NB4 (cell line): ENCODE measurements at regions not wholly inside any gene's neighbourhood (a gene's known extent, or its start where the extent isn't known, plus 50 kb on each side); places are given as distances from the start of the nearest gene placed in this dataset.

ENCODE experiments used
- POLR2A ChIP-seq: IDR thresholded peaks from 2 replicates; pipeline ENCODE4 v1.6.1; 2011; ENCODE audit warnings: mild to moderate bottlenecking; ENCODE audit not compliant: insufficient read length; ENCODE audit errors: extremely low read depth
- TF ChIP-seq, protein P1 (sequence below): IDR thresholded peaks from one replicate; pipeline ENCODE4 v1.5.1; 2012; ENCODE audit warnings: low read depth, low read length

DNA sequence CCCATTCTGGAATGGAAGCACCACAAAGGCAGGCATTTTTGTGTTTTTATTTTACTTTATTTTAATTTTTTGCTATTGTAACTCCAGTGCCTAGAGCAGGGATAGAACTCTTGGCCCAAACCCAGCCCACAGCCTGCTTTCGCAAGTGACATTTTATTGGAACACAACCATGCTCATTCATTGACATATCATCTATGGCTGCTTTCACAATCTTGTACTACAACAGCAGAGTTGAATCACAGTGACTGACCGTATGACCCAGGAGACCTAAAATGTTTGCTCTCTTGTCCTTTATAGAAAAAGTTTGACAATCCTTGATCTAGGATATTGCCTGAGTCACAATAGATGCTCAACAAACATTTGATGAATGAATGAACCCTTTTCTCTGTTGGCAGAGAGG lies 83.9 kb upstream of the ATP1A1 start:
- TF ChIP-seq, protein P1, sequence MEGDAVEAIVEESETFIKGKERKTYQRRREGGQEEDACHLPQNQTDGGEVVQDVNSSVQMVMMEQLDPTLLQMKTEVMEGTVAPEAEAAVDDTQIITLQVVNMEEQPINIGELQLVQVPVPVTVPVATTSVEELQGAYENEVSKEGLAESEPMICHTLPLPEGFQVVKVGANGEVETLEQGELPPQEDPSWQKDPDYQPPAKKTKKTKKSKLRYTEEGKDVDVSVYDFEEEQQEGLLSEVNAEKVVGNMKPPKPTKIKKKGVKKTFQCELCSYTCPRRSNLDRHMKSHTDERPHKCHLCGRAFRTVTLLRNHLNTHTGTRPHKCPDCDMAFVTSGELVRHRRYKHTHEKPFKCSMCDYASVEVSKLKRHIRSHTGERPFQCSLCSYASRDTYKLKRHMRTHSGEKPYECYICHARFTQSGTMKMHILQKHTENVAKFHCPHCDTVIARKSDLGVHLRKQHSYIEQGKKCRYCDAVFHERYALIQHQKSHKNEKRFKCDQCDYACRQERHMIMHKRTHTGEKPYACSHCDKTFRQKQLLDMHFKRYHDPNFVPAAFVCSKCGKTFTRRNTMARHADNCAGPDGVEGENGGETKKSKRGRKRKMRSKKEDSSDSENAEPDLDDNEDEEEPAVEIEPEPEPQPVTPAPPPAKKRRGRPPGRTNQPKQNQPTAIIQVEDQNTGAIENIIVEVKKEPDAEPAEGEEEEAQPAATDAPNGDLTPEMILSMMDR, result no peak
- TF ChIP-seq POLR2A, result no peak
